ENCODE measurements at regions not wholly inside any gene's neighbourhood (a gene's known extent, or its start where the extent isn't known, plus 50 kb on each side); places are given as distances from the start of the nearest gene placed in this dataset.

DNA sequence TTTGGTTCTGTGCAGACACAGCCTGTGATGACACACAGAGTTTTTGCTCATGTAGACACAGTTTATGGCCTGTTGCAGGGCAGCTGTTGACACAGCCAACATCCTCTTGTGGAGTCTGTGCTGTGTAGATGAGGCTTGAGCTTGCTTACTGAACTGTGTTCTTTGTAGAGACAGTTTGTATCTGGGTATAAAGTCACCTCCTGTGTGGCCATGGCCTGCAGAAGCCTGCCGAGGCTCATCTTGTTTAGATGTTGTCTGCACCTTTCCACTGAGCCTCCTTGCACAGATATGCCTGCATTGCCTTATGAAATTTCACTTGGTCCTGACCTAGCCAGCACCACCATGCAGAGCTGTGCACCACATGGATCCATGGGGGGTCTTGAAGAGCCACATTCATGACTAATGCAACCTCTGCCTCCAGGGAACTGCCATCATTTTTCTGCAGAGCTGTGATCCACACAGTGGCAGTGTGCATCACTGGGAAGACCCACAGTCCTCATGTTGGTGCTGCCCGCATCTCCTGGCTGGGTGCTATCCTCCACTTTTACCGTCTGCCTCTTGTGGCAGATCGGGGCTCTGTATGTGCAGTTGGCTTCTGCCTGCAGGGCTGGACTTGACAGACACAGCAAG, 198.0 kb upstream of the MAMLD1 start:
- no peak for DNase-seq (ENCODE audit: low spot score)

DNA sequence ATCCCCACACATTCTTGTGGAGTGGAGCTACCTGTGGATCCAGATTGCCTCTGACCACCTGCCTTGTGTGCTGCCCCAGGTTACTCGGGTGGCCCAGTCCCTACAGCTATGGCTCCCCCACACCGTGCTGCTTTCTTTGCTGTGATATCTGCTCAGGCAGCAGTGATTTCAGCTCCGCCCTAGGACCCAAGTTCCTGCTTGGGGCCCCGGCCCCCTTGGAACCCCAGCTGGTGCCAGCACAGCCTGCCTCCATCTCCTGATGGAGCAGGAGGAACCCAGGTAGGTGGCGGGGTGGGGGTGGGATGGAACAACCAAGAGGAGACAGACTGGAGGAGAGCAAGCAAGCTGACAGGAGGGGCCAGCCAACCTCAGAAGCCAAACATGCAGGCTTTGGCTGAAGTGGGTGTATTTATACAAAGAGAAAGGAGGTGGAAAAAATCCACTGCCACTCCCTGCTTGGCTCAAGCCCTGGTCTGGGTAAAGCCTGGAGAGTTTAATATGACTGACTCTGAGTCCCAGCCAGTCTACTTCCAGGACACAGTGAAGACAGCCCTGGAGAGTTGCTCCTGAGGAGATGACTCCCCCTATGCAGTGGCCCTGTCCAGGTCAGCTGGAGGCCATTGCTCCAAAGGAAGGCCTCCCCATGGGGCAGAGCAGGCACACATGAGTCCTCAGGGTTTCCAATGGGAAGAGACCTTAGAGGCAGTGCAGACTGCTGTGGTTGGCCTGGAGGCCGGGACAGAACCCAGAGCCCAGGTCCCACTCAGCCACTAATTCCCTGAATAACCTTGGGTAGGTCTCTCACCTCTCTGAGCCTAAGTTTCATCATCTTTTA, 197.1 kb upstream of the MAMLD1 start:
- DNase-seq (ENCODE audit: low spot score) = no peak

DNA sequence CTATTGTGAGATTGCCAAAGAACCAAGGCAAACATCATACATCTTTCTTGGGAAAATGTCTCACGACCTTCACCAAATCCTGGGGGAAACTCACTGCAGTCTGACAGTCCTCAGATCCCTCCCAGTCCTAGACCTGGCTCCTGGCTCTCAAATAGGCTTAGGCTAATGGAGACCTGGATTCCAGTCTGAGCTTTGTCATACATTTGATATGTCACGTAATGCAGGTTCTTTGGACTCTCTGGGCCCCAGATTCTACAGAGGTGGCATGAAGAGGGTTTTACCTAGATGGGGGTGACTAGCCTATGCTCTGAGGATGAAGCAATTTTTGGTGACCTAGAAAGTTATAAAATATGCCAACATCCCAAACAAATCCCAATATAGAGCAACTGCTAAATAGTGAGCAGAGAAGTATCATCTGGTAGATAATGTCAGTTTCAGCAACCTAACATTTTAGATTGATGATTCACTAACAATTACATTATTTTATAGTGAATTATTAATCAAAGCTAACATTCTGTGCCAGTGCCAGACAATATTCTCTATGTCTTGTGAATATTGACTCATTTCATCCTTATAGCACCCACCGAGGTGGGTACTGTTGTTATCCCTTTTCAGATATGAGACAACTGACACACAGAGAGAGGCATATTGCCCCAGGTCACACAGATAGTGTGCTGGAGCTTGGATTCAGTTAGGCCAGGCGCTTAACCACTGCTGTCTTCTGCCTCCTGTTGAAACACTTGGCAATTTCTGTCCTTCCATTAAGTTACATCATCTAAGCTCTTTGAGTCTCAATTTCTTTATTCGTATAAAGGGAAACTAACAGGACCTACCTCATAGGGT, 195.4 kb upstream of the MAMLD1 start:
- no peak for DNase-seq (ENCODE audit: low spot score)

DNA sequence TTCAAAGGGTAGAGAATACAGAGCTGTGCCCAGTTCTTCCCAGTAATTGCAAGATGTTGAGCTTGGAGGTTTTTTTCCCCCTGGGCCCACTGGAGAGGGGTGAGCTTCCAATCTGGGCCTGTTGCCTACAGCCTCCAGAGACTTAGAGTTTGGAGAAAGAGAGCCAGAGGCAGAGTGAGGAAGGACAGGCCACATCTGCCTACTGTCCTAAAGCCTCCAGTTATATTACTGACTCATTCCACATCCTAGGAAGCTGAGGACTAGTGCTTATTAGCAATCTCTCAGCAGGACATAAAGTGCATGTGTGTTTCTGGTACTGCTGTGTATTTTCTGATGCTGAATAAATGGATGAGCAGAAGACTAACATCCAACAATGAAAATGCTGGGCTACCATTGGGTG, 181.0 kb upstream of the MAMLD1 start:
- no peak for DNase-seq (ENCODE audit: low spot score)

DNA sequence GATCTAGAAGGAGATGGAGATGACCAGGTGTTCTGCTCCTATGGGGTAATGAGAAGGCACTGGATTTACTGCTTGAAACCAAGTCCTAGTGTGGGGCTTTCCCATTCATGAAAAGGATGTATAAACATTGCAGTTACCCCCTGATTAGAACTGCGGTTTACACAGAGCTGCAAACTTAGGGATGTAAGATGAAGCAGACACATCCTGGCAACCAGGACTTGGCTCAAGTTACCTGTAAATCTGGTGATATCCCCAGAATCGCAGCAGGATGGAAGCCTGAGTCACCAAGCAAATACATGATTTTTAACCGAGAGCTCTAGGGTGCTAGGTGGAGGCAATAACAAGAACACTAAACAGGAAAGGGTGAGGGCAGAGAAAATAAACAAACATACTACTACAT, 178.6 kb upstream of the MAMLD1 start:
- no peak for DNase-seq (ENCODE audit: low spot score)

DNA sequence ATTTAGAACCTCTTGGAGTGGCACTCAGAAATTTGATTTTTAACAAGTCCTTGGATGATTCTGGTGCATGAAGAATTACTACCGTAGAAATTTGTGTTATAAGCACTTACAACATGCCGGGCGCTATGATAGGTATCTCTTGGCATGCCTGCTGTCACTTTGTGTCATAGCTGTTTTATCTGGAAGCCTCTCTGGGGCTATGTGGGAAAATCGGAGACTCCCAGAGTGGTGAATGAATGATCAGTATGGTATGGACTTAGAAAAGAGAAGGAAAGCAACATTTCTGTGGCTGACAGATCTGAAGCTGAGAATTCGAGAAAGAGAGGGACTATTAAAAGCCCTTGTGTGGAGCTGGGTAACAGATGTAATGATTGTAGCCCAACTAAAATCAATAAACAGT, 177.4 kb upstream of the MAMLD1 start:
- no peak for DNase-seq (ENCODE audit: low spot score)

DNA sequence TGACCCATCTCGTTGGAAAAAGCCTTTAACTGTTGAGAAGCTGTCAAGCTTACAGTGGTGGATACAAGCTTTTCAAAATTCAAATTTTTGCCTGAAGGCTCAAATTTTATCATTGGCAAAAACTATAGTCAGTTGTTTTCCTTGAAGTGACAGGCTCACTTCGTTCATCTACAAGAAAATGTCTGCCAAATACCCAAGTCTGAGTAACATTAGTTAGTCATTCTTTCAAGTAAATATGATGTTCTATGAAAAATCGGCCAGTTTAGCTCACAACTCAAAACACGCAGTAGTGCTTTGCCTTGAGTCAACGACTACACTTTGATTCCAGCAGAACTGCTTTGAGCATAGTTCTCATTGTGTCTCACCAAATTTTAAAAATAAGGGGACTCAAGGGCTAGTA, 170.3 kb upstream of the MAMLD1 start:
- DNase-seq (ENCODE audit: low spot score) = no peak

DNA sequence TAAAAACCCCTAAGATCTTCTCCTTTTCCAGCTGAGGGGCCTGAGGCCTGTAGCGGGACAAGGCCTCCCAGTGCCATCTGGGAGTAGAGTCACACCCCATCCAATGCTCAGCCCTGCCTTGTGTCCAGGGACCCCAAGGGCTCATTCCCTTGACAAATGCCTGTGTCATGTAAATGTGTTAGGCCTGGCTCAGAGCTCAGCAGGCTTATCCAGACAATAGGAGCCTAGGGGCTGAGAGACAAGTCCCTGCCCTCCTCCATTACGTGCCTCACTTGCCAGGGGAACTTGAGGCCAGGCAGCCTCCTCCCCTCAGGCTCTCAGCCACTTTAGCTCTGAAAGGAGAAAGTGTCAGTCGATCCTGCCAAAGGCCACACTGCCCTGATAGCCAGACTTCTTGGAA, 166.8 kb upstream of the MAMLD1 start:
- DNase-seq (ENCODE audit: low spot score) = peak; percentile 59

DNA sequence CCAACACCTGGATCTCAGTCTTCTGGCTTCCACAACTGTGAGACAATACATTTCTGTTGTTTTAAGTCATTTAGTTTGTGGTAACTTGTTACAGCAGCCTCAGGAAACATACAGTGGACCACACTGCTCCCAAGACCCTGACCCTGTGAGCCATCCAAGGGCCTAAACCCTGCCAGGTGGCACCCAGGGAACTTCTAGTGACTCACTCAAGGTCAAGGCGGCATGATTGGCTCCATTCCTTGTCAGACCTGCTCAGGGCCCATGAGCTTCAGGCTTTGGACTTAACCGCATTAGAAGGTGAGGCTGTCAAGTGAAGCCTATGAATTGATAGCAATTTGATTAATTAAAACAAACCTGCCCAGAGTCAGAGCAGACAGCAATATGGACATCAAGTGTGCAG, 165.7 kb upstream of the MAMLD1 start:
- DNase-seq (ENCODE audit: low spot score) = no peak

DNA sequence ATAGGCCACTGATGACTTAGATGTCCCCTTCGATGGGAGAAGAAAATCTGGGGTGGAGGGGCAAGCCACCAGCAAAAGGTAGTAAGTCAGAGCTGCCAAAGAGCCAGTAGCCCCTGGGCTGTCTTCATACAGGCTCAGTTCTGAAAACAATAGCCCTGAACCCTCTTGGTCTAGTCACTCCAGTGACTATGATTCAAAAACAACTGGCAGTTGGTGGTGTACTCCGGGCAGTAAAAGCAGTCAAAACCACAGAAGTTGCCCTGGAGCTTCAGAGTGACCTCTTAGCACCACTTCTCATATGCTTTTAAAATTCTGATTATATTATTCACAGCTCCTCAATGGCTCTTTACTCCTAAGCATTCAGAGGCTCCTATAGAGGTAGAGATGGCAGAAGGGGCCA, 164.3 kb upstream of the MAMLD1 start:
- no peak for DNase-seq (ENCODE audit: low spot score)

DNA sequence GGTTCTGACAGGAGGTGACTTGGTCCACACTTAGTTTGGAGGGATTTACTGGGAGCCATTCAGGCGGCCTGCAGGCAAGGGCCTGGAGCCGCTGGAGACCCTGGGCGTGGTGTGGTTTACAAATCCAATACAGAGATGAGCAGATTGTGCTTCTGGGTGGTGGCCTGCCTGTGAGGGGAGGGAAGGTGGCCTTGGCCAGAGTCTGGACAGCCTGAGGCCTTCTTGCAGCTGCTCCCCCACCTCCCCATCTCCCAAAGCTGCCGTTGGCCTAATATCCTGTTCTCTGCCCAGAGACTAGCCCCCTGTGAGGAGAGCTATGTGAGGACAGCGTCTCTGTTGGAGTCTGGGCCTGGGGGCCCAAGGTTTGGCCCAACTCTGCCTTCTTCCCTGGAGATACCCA, 163.9 kb upstream of the MAMLD1 start:
- no peak for DNase-seq (ENCODE audit: low spot score)

DNA sequence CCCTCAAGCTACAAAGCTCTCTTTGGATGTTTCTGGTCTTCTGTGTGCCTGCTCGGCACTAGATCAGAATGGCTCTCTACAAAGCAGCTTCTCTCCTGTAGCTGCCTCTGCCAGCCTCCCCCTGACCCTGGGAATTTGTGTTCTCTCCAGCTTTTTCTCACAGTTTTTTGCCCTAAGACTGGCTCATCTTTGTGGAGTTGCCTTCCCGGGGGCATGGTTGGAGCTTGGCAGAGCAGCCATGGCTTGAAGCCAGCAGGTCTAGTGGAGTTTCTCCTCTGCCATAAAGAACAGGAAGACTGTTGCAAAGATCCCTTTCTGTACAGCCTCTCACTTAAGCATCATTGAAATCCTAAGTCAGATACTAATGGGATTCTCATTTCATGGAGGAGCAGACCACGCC, 163.3 kb upstream of the MAMLD1 start:
- no peak for DNase-seq (ENCODE audit: low spot score)

DNA sequence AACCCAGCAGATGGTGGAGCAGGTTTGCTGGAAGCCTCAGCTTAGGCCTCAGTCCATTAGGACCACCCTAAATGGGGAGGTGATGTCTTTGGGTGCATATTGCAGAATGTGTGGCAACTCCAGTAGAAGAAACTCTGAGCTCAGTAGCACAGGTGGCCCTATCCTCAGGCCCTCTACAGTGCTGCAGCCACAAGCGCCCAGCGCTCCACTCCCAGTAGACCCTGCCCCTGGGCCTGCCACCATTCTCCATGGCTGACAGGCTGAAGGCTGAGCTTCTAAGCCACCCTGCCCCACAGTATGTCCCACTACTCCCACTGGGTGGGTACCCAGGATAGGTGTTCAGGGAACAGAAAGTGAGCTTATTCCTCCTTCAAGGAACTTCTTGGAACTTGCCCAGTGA, 162.8 kb upstream of the MAMLD1 start:
- no peak for DNase-seq (ENCODE audit: low spot score)

DNA sequence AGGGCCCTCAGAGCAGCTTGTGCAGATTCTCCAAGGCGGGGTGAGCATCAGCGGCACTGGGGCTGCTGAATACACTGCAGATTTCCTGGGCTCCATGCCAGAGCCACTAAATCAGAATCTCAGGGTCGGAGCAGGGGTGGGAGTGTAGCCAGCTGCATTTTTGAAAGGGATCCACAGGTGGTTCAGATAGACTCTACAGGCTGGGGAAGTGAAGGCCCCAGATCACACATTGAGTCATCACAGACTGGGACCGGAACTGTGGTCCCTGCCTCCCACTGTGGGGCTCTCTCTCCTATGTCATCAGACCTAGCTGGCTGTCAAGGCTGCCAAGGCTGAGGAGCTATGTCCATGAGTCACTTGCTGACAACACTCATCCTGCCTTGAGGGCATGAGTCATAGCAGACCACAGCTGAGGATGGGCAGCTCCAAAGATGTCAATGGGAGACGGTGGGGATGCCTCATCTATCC, 162.3 kb upstream of the MAMLD1 start:
- DNase-seq (ENCODE audit: low spot score) = no peak

DNA sequence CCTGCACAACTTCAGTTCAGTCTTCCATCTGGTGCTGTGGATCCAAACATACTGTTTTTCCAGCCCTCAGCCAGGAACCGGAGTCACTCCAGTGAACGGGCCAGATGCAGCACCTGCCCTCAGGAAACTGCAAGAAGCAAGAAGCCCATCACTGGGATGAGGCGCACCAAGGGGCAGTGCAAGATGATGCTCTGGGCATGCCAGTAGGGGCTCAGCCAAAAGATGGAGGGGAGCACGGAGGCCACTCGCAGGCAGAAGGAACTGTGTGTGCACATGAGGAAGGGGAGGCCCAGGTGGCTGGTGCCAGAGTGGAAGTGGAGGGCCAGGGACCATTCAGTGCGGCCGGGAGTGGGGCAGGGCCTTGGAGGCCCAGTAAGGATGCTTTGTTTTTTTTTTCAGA, 161.7 kb upstream of the MAMLD1 start:
- no peak for DNase-seq (ENCODE audit: low spot score)

DNA sequence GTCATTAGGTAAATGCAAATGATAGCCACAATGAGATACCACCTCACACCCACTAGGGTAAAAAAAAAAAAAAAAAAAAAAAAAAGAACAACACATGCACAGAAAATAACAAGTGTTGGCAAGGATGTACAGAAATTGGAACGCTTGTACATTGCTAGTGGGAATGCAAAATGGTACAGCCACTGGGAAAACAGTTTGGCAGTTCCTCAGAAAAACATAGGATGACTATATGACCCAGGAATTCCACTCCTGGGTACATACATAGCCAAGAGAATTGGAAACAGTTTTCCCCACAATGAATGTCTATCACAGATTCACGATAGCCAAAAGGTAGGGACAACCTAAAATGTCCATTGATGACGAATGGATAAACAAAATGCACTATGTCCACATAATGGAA, 161.3 kb upstream of the MAMLD1 start:
- DNase-seq (ENCODE audit: low spot score) = no peak

DNA sequence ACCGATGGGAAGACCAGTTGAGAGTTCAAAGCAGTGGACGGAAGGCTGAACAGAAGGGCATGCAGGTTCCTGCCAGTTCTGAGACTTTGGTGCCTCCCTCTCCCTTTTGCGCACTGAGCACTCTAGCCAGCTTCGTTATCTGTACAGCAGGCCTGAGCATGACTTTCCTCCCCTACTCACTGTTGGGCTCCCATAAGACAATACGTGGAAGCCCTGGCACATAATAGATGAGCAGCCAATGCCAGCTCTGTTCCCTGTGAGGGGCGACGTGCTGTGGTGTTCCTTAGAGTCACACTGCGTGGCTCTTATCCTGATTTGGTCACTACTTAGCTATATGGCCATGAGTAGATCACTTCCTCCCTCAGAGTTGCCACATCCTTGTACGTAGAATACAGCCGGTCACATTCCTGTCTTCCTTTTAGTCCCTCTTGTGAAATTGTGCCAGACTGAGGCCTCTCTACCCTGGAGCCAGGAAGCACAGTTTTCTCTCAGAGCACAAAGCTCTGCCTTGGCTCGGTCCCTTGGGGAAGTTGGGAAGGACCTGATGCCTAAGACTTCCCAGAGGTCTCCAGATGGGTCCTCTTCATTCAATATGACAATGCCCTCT, 160.4 kb upstream of the MAMLD1 start:
- no peak for DNase-seq (ENCODE audit: low spot score)

DNA sequence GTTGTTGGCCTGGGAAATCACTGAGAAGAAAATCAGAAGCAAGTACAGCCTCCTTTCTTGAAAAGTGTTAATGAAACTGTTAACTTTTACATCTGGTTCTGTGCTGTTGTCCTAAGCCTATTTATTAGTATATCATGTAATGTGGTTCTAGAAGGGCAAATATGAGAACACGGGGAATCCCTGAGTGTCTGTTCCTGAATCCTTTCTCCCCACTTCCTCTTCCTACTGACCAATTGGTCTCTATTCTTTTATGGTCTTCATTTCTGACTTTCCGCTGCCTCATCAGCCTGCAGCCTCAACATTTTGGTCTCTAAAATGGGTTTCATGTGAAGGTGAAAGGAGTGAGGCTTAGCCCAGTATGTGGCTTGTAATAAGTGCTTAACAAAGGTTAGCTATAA, 159.9 kb upstream of the MAMLD1 start:
- DNase-seq (ENCODE audit: low spot score) = no peak

DNA sequence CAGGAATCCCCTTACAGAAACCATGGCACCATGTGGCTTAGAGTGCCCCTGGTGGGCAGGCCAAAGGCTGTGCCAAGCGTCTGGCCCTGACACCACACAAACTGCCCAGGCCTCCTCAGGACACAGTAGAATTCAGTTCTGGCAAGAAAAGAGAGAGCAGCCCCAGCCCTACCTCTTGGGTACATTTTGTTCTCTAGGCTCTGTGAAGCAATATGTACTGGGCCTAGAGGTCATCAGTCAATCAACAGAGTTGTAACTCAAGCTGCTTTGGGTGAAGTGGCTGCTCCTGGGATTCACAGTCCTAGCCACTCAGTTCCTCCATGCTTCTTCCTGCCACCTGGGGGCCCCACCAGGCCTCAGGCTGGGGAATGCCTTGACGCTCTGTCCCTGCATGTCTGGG, 158.1 kb upstream of the MAMLD1 start:
- no peak for DNase-seq (ENCODE audit: low spot score)

DNA sequence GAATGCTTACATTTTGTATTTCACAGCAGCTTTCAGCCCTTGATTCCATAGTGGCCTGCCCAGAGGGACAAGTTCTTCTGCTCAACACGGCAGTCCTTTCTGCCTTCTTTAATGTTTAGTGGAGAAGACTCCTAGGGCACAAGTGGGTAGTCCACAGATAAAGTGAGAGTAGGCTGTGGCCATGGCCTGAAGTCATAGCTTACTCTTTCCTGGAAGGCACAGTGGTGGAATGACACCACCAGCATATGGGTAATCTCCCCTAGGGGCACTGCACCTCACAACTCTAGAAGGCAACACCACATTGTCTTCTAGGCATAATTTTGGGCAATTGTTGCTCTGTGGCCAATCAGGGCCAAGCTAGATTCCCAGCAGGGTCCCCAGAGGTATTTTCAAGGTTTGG, 155.4 kb upstream of the MAMLD1 start:
- no peak for DNase-seq (ENCODE audit: low spot score)

DNA sequence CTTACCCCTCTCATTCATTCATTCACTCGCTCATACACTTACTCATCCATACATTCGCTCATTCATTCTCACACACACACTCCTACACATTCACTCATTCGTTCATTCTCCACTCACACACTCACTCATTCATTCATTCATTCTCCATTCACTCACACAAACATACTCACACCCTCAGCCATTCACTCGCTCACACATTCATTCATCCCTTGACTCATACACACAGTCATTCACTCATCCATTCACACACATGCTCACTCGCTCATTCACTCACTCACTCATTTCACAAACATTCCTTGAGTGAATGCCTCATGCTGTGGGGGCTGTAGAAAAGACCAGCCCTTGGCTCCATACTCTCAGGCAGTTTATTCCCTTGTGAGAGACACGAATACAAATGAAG, 151.1 kb upstream of the MAMLD1 start:
- DNase-seq (ENCODE audit: low spot score) = no peak

DNA sequence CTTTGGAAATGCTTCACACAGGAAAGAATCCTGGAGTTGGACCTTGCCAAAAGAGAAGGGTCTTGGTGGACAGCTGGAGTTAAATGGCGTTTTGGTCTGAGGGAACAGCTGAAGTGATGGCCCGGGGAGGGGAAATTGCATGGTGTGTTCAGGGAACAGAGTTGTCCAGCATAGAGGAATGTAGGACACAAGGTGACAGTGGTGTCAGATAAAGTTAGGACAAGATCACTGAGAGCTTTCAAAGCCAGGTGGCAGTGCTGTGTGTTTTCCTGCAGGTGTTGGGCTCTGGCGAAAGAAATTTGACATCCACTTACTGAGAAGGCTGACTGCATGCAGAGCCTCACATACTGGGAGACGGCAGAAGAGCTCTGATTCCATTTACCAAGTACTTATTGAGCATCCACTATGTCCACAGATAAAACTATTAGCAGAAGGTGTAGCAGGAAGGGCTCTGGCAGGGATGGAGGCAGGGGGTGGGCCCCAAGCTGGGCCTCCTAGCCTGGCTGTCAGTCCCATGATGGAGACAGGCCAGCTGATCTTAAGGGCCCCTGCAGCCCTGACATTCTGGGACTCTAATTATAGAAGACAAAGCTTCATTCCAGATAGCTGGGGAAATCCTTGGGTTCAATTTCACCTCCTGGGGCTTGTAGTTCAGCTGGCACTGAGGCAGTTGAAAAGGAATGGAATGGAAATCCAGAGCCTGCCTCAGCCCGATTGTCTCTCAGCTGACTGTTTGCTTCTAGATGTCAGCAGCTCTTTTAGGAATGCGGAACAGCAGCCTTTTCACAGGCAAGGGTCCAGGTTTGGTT, 150.2 kb upstream of the MAMLD1 start:
- no peak for DNase-seq (ENCODE audit: low spot score)
